GM12864 (cell line): ENCODE measurements at regions not wholly inside any gene's neighbourhood (a gene's known extent, or its start where the extent isn't known, plus 50 kb on each side); places are given as distances from the start of the nearest gene placed in this dataset.

ENCODE experiments used
- DNase-seq: peaks from one replicate; pipeline ENCODE4 v3.0.0-alpha.2; 2011; ENCODE audit warnings: low read depth
- H3K4me3 ChIP-seq: 2 replicates; pipeline ENCODE4 v1.5.1; 2011; ENCODE audit warnings: mild to moderate bottlenecking, low read depth, low read length, control low read depth
- TF ChIP-seq, protein P1 (sequence below): IDR thresholded peaks from 2 replicates; pipeline ENCODE4 v1.5.1; 2011; ENCODE audit warnings: low read depth, mild to moderate bottlenecking, moderate library complexity, low read length, control low read depth, inconsistent platforms; ENCODE audit errors: missing control alignments

DNA sequence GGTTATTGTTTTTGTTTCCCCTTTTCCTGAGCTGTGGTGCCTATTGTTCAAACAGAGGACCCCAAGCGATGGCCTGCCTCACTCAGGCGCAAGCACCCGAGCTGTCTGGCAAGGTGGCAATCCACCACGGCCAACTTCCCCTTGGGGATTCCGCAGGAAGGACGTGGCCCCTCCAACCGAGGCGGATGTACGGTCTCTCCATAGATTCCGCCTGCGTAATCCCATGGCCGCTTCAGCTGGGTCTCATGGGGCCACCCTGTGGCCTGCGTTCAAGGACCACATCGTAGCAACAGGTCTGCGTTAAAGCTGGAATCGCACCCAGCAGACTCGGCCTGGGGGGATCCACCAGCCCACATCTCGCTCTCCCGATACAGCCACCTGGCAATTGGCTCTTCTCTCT is 79.9 kb downstream of the CEBPB start:
- no peak overlapping the region for H3K4me3 ChIP-seq
- TF ChIP-seq, protein P1, sequence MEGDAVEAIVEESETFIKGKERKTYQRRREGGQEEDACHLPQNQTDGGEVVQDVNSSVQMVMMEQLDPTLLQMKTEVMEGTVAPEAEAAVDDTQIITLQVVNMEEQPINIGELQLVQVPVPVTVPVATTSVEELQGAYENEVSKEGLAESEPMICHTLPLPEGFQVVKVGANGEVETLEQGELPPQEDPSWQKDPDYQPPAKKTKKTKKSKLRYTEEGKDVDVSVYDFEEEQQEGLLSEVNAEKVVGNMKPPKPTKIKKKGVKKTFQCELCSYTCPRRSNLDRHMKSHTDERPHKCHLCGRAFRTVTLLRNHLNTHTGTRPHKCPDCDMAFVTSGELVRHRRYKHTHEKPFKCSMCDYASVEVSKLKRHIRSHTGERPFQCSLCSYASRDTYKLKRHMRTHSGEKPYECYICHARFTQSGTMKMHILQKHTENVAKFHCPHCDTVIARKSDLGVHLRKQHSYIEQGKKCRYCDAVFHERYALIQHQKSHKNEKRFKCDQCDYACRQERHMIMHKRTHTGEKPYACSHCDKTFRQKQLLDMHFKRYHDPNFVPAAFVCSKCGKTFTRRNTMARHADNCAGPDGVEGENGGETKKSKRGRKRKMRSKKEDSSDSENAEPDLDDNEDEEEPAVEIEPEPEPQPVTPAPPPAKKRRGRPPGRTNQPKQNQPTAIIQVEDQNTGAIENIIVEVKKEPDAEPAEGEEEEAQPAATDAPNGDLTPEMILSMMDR = no peak
- DNase-seq = no peak

DNA sequence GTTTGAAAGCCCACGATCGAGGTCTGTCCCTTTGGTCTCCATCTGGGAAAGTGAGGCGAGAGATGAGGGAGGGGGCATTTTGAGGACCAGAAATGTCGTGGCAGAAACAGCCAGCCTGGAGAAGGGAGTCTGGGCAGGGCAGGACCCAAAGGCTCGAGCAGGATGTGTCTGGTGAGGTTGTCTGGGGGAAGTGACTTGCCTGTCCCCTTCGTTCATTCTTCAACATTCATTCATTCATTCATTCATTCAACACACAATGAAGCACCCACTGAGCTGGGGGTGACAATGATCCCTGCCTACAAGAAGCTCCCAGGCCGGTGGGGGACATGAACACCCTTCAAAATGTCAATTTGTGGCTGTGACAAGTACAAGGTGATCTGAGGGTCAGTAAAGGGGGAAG is 80.5 kb downstream of the CEBPB start:
- no peak for DNase-seq
- TF ChIP-seq, protein P1 = no peak
- H3K4me3 ChIP-seq = no peak overlapping the region

DNA sequence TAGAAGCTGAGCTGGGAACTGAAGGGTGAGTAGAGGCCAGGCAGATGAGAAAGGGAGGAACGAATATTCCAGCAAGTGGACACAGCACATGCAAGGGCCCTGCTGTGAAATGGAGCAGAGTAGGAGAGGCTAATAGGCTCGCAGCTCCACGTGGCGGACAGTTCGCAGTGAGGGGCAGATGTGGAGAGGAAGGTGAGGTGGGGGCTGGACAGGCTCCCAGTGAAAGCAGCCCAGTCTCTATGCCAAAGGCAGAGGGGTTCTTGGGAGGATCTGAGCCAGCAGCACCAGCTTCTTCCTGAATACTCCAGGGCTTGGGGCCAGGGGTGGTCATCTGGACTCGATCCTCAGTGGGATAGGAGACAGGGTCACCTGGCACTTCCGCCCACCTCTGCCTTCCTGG is 81.0 kb downstream of the CEBPB start:
- H3K4me3 ChIP-seq = no peak overlapping the region
- TF ChIP-seq, protein P1 = no peak
- no peak for DNase-seq

- TF ChIP-seq, protein P1 = no peak
- DNase-seq = no peak
These were observed 81.5 kb downstream of the CEBPB start for GRCh38 chr20:50272030-50272723.

GRCh38 chr20:50272724-50273446 is 82.3 kb downstream of the CEBPB start:
- DNase-seq = no peak
- TF ChIP-seq, protein P1 = no peak
- no peak overlapping the region for H3K4me3 ChIP-seq

More at GRCh38 chr20:50272030-50272723, 81.5 kb downstream of the CEBPB start:
- no peak overlapping the region for H3K4me3 ChIP-seq

GRCh38 chr20:50273601-50274491 is 83.2 kb downstream of the CEBPB start:
- no peak overlapping the region for H3K4me3 ChIP-seq
- no peak for DNase-seq
- TF ChIP-seq, protein P1 = no peak
